Stomach (tissue), 4 donors: ENCODE measurements at regions not wholly inside any gene's neighbourhood (a gene's known extent, or its start where the extent isn't known, plus 50 kb on each side); places are given as distances from the start of the nearest gene placed in this dataset.

ENCODE experiments used
- CTCF ChIP-seq, 7 experiments: fragments of 450-650 bp in 4 of 7; fragments of 200-600 bp in 3 of 7; sonication (generic) in 3 of 7; IDR thresholded peaks; one replicate each; pipeline ENCODE4 v1.5.1; 2016 to 2019; ENCODE audit warnings: antibody characterized with exemption in 7 of 7, control low read depth in 2 of 7, mild to moderate bottlenecking in 1 of 7
- EP300 ChIP-seq: sonication (generic); formaldehyde crosslinking; IDR thresholded peaks from one replicate; pipeline ENCODE4 v1.6.1; 2017; ENCODE audit warnings: antibody characterized with exemption
- POLR2AphosphoS5 ChIP-seq, 3 donors: sonication (generic); formaldehyde crosslinking; IDR thresholded peaks; one replicate each; pipeline ENCODE4 v1.6.1; 2016; ENCODE audit warnings: antibody characterized with exemption in 3 of 3

GRCh38 chr13:73303851-73304250 is 245.0 kb downstream of the KLF5 start:
- no peak for TF ChIP-seq POLR2AphosphoS5 (IDR thresholded peaks at IDR 0.05)
- TF ChIP-seq CTCF (IDR thresholded peaks at IDR 0.05) = no peak
- no peak for TF ChIP-seq EP300
